ENCODE measurements at regions not wholly inside any gene's neighbourhood (a gene's known extent, or its start where the extent isn't known, plus 50 kb on each side); places are given as distances from the start of the nearest gene placed in this dataset.
"Not testable (repeated sequence)": the region's sequence is repeated elsewhere in the genome, so short reads cannot be mapped to it uniquely, and the experiment has no call there.

DNA sequence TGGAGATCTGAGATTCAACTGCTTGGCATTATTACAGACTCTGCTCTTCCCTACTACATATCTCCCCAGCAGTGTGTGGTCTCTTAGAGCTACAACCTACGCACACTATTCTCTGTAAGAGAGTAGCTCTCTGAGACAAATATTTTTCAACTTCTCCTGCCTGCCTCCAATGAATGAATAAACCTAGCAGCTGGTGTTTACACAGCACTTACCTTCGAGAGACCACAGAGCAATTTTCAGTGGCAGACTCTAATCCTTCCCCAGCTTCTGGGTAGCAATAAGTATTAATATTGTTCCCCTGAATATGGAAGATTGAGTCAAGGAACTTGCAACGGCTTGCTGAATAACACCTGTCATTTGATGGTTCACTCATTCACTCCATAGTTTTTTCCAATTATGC, 350.9 kb upstream of the SPAG17 start:
- TF ChIP-seq, protein P1, sequence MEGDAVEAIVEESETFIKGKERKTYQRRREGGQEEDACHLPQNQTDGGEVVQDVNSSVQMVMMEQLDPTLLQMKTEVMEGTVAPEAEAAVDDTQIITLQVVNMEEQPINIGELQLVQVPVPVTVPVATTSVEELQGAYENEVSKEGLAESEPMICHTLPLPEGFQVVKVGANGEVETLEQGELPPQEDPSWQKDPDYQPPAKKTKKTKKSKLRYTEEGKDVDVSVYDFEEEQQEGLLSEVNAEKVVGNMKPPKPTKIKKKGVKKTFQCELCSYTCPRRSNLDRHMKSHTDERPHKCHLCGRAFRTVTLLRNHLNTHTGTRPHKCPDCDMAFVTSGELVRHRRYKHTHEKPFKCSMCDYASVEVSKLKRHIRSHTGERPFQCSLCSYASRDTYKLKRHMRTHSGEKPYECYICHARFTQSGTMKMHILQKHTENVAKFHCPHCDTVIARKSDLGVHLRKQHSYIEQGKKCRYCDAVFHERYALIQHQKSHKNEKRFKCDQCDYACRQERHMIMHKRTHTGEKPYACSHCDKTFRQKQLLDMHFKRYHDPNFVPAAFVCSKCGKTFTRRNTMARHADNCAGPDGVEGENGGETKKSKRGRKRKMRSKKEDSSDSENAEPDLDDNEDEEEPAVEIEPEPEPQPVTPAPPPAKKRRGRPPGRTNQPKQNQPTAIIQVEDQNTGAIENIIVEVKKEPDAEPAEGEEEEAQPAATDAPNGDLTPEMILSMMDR (IDR thresholded peaks at IDR 0.05; ENCODE audit: low read depth, low read length, missing control alignments) = no peak

DNA sequence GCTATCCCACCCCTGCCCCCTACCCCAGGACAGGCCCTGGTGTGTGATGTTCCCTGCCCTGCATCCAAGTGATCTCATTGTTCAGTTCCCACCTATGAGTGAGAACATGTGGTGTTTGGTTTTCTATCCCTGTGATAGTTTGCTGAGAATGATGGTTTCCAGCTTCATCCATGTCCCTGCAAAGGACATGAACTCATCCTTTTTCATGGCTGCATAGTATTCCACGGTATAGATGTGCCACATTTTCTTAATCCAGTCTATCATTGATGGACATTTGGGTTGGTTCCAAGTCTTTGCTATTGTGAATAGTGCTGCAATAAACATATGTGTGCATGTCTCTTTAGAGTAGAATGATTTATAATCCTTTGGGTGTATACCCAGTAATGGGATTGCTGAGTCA, 326.9 kb upstream of the SPAG17 start:
- H3K36me3 ChIP-seq (replicated peaks); in situ Hi-C loops (cut with HindIII; ENCODE audit: low pct_ligation_motif_present, low sequenced_read_pairs); H3K27ac ChIP-seq: not testable (repeated sequence)

More for the DNA sequence above, 350.9 kb upstream of the SPAG17 start:
- in situ Hi-C loops (cut with HindIII; ENCODE audit: low pct_ligation_motif_present, low sequenced_read_pairs) = no loop called here
- Histone ChIP-seq H3K27me3 (replicated peaks) (no peaks in the 10 kb centered on the region), H3K4me3 (ENCODE audit: low read depth, low read length) (no peak overlapping the region), H3K36me3 (replicated peaks) (no peaks in the 10 kb centered on the region), H3K27ac (no peak overlapping the region)
- no peak for DNase-seq

DNA sequence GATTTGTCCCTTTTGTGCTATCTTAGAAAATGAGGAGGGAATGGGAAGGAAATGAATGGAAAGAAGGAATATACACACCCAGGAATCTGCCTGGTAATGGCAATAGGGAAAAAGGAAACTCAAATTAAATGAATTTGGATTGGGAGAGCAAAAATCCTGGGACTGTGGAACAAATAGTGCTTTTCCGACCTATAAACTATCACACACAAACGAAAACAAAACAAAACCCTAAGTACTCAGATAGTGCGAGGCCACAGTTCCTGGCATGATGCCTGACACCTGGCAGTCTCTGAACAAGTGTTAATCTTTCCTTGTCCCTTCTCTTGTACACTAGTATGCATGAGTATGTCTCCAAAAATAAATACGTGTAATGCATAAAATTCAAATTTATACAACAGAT, 319.8 kb upstream of the SPAG17 start:
- in situ Hi-C loops (cut with HindIII; ENCODE audit: low pct_ligation_motif_present, low sequenced_read_pairs) = no loop called here
- TF ChIP-seq, protein P1 (IDR thresholded peaks at IDR 0.05; ENCODE audit: low read depth, low read length, missing control alignments) = no peak
- no peak for DNase-seq
- H3K36me3 ChIP-seq (replicated peaks) = no peaks in the 10 kb centered on the region
- no peak overlapping the region for H3K27ac ChIP-seq
- H3K27me3 ChIP-seq (replicated peaks) = no peaks in the 10 kb centered on the region
- no peak overlapping the region for H3K4me3 ChIP-seq (ENCODE audit: low read depth, low read length)

More for the DNA sequence above, 326.9 kb upstream of the SPAG17 start:
- DNase-seq; H3K27me3 ChIP-seq (replicated peaks); H3K4me3 ChIP-seq (ENCODE audit: low read depth, low read length): not testable (repeated sequence)

DNA sequence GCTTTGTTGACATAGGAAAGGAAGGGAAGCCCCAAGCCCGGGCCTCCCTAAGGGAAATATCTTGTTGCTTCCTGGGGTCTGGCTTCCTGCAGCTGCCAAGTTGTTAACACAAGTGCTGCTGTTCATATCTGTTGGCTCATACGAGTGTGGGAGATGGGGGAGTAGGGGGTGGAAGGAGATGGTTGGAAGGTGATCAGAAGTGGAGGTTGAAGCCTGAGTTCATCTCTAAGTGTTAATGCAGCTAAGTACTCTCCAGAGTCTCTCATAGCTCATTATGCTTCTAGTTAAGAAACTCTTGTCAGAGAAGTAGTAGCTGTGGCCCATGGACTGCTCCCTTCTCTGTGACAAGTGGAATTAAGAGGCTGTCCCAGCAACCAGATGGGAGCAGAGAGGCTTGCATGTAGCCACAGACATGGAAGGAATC, 319.2 kb upstream of the SPAG17 start:
- in situ Hi-C loops (cut with HindIII; ENCODE audit: low pct_ligation_motif_present, low sequenced_read_pairs) = no loop called here
- H3K27me3 ChIP-seq (replicated peaks) = no peaks in the 10 kb centered on the region
- H3K27ac ChIP-seq = no peak overlapping the region
- DNase-seq = no peak
- no peaks in the 10 kb centered on the region for H3K36me3 ChIP-seq (replicated peaks)
- H3K4me3 ChIP-seq (ENCODE audit: low read depth, low read length) = no peak overlapping the region
- TF ChIP-seq, protein P1 (IDR thresholded peaks at IDR 0.05; ENCODE audit: low read depth, low read length, missing control alignments) = no peak

DNA sequence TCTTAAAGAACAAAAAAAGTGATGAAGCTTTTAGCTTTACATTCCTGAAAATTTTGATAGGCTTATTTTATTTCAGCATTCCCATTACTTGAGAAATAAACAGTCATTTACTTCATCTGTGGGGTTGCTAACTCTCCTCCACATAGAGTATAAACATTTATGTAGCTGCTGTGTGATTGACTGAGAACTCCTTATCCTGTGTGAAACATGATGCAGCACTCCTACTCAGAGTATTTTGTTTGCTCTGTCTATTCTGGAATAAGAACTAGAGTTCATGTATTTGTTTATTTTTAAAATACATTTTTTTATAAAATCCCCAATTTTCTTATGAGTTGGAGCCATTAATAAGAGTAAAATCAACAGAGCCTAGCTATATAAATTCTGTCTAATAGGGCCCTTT, 318.7 kb upstream of the SPAG17 start:
- TF ChIP-seq, protein P1 (IDR thresholded peaks at IDR 0.05; ENCODE audit: low read depth, low read length, missing control alignments) = no peak

DNA sequence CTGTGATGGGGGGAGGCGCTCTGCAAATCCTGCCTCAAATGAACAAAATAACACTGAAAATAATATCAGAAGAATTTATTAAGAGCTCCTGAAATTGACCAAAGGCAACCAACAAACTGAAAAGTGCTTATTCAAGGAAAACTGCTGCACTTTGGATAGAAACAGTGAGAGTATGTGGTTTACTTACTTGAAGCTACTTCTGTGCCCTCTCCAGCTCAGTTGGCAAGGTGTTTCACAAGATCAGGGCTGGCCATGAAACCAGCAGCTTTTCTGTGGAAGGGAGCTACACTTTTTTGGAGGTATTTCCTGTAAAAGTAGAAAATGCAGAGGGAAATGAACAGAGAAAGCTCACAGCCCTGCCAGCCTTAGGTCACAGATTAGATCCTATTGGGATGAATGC, 310.0 kb upstream of the SPAG17 start:
- Histone ChIP-seq H3K27ac (no peak overlapping the region), H3K27me3 (replicated peaks) (no peaks in the 10 kb centered on the region), H3K36me3 (replicated peaks) (no peaks in the 10 kb centered on the region), H3K4me3 (ENCODE audit: low read depth, low read length) (no peak overlapping the region)
- DNase-seq = no peak
- TF ChIP-seq, protein P1 (IDR thresholded peaks at IDR 0.05; ENCODE audit: low read depth, low read length, missing control alignments) = no peak
- in situ Hi-C loops (cut with HindIII; ENCODE audit: low pct_ligation_motif_present, low sequenced_read_pairs) = no loop called here

More for the DNA sequence above, 318.7 kb upstream of the SPAG17 start:
- Histone ChIP-seq H3K27me3 (replicated peaks) (no peaks in the 10 kb centered on the region), H3K4me3 (ENCODE audit: low read depth, low read length) (no peak overlapping the region), H3K27ac (no peak overlapping the region), H3K36me3 (replicated peaks) (no peaks in the 10 kb centered on the region)
- no peak for DNase-seq
- in situ Hi-C loops (cut with HindIII; ENCODE audit: low pct_ligation_motif_present, low sequenced_read_pairs) = no loop called here
